GM12891 (cell line): ENCODE measurements at regions not wholly inside any gene's neighbourhood (a gene's known extent, or its start where the extent isn't known, plus 50 kb on each side); places are given as distances from the start of the nearest gene placed in this dataset.

Experiments used
- POLR2AphosphoS5 ChIP-seq: IDR thresholded peaks from 2 replicates; pipeline ENCODE4 v1.6.1; 2011; ENCODE audit warnings: low read depth, low read length, control low read depth
- POU2F2 ChIP-seq: IDR thresholded peaks from 2 replicates; pipeline ENCODE4 v1.6.1; 2011; ENCODE audit warnings: low read depth, mild to moderate bottlenecking, control low read depth, low read length, moderate library complexity
- SPI1 ChIP-seq: IDR thresholded peaks from 2 replicates; pipeline ENCODE4 v1.6.1; 2011; ENCODE audit warnings: low read depth, low read length, control low read depth
- TAF1 ChIP-seq: IDR thresholded peaks from 2 replicates; pipeline ENCODE4 v1.6.1; 2011; ENCODE audit warnings: low read depth, low read length, control low read depth

GRCh38 chr18:65221115-65221514 is 529.7 kb upstream of the CDH7 start:
- no peak for TF ChIP-seq POLR2AphosphoS5
- no peak for TF ChIP-seq SPI1
- TF ChIP-seq TAF1: no peak
- TF ChIP-seq POU2F2: no peak
